NT2/D1 (cell line): ENCODE measurements at regions not wholly inside any gene's neighbourhood (a gene's known extent, or its start where the extent isn't known, plus 50 kb on each side); places are given as distances from the start of the nearest gene placed in this dataset.

Experiments used
- SUZ12 ChIP-seq: IDR thresholded peaks from 2 replicates; pipeline ENCODE4 v1.6.1; 2011; ENCODE audit not compliant: insufficient read length, insufficient read depth; ENCODE audit errors: extremely low read depth
- YY1 ChIP-seq: IDR thresholded peaks from 2 replicates; pipeline ENCODE4 v1.6.1; 2011; ENCODE audit not compliant: insufficient read length, insufficient read depth
- ZNF274 ChIP-seq: IDR thresholded peaks from 2 replicates; pipeline ENCODE4 v1.6.1; 2011; ENCODE audit warnings: mild to moderate bottlenecking, low read depth, low read length

DNA sequence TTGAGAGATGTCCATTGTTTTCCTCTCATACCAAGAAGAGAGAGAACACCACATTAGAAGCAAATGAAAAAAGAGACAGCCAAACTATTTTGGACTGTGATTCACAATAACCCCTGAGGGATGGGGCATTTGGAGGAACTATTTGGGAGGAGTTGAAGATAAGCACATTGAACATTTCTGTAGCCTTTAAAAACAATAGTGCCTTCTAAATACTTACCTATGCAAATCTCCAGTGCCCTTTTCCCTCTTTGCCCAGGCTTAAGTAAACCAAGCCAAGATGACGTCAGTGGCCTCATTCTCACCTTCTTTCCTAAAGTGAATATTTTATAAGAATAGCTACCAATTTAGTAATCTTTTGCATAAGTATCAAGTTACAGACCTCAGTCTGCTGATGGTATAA lies 89.7 kb upstream of the COL8A1 start:
- TF ChIP-seq SUZ12 = no peak
- no peak for TF ChIP-seq ZNF274
- TF ChIP-seq YY1 = no peak
